HG02870 (cell line): ENCODE measurements at regions not wholly inside any gene's neighbourhood (a gene's known extent, or its start where the extent isn't known, plus 50 kb on each side); places are given as distances from the start of the nearest gene placed in this dataset.
"Not testable (repeated sequence)": the region's sequence is repeated elsewhere in the genome, so short reads cannot be mapped to it uniquely, and the experiment has no call there.

ENCODE experiments used
- ATAC-seq: cut with Tn5 transposase; IDR thresholded peaks from one replicate; pipeline ENCODE4 v1.9.1; 2021; ENCODE audit warnings: mild to moderate bottlenecking, moderate library complexity; ENCODE audit not compliant: unreplicated experiment

- ATAC-seq: no peak
Measured at GRCh38 chr18:1467461-1467964, 562.8 kb downstream of the ADCYAP1 start.

- no peak for ATAC-seq
Measured at GRCh38 chr18:1468550-1468949, 563.9 kb downstream of the ADCYAP1 start.

DNA sequence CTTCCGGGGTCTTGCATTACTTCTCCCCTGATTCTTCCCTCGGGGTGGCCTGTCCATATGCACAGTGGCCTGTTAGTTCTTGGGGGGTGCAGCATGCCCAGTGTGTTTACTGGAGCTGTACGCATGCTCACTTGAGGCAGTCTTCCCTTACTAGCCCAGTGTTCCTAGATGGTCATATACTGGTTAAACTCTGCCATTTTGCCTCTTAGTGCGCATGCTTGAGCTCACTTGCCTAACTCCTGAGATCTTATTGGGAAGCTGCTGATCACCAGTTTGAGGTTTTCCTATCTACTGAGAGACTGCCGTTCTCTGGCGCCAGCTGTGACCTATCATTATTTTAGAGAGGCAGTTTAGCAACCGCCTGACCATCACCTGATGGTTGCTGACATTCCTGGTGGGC, 571.2 kb downstream of the ADCYAP1 start:
- no peak for ATAC-seq

GRCh38 chr18:1480309-1480708, 575.6 kb downstream of the ADCYAP1 start:
- no peak for ATAC-seq

DNA sequence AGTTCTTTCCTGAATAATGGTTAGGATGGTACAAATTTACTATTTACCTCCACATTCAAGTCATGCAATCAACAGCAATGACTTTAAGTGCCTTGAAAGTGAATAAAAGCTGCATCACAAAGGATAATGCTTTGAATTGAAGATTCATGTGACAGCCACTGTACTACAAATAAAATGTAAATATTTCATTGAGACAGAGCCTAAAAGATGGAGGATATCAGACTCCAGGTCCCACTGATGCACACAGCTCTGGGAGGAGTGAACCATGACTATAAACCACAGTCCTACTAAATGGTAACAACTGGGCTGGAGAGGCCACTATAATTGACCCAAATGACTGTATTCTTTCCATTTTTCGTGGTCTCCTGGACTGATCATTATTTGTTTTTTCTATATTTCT, 576.9 kb downstream of the ADCYAP1 start:
- ATAC-seq: no peak

GRCh38 chr18:1483385-1483784, 578.7 kb downstream of the ADCYAP1 start:
- no peak for ATAC-seq

DNA sequence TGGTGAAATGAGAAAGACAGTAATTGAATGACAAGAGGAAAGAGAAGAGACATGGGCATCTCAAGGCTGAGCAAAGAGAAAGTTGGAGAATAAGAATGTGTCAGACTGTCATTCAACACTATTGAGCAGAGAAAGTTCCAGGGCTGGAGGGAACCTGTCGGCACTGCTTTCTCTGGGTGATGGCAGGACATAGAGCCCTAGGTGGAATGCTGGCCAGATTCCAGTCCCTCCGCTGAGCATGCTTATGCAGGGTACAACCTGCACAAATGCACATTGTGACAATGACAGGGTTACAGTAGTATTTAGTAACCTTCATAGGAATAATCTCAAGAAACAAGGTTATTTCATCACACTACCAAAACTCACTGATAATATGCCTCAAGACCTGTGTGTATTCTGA, 582.8 kb downstream of the ADCYAP1 start:
- ATAC-seq: no peak

- no peak for ATAC-seq
Measured at GRCh38 chr18:1488394-1488793, 583.7 kb downstream of the ADCYAP1 start.

DNA sequence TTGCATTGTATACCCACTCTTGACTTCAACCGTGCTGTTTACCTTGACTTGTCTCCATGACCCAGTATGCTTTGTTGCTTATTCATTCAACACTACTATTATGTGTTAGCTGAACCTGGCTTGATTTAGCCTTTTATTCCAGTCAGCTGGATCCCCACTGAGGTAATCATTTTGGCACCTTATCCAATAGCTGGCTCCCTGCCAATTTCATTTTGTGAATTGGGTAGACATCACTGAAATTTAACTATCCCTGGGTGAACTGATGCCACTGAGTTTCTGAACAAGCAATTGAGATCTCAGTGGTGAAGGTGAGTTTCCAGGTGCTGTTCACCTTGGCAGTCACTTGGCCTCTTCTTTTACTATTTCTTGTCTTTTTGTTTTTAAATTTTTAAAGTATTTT, 584.3 kb downstream of the ADCYAP1 start:
- ATAC-seq: no peak

DNA sequence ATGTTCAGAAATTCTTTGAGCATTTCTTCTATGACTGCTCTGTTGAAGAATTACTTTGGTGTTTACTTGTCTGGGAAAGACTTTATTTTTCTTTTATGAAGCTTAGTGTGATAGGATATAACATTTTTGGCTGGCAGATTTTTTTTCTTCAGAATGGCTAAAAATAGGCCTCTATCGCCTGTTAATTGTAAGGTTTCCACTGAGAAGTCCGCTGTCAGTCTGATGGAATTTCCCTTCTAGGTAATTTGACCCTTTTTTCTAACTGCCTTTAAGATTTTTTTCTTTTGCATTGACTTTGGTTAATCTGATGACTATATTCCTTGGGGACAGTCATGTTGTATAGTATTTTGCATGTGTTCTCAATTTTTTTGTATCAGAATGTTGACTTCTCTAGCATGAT, 590.7 kb downstream of the ADCYAP1 start:
- ATAC-seq: no peak

DNA sequence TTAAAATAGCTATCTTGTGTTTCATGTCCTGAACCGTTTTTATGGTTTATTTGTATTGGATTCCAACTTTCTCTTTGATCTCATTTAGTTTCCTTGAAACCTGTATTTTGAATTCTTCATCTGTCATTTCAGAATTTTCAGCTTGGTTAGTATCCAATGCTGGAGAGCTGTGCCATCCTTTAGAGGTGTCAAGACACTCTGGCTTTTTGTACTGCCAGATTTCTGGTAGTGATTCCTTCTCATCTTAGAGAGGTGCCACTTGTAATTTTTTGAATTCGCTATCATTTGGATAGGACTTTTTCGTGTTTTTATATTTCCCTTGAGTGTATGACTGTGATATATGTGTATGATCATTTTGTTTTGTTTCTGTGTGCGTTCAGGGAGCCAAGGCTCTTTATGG, 591.4 kb downstream of the ADCYAP1 start:
- ATAC-seq: no peak

DNA sequence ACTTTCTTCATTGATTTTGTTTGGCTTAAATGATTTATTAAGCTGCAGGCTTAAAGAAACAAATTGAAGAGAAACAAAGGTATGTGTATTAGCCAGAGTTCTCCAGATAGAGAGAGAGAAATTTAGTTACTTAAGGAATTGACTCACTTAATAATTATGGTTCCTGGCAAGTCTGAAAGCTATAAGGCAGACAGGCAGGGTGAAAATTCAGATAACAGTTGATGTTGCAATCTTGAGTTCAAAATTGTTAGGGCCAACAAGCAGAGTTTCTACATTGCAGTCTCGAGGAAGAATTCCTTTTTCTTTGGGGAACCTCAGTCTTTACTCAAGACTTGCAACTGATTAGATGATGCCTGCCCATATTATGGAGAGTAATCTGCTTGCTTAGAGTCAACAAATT, 593.5 kb downstream of the ADCYAP1 start:
- ATAC-seq: no peak

GRCh38 chr18:1499265-1499664, 594.6 kb downstream of the ADCYAP1 start:
- ATAC-seq: no peak

GRCh38 chr18:1503847-1504246, 599.2 kb downstream of the ADCYAP1 start:
- no peak for ATAC-seq

DNA sequence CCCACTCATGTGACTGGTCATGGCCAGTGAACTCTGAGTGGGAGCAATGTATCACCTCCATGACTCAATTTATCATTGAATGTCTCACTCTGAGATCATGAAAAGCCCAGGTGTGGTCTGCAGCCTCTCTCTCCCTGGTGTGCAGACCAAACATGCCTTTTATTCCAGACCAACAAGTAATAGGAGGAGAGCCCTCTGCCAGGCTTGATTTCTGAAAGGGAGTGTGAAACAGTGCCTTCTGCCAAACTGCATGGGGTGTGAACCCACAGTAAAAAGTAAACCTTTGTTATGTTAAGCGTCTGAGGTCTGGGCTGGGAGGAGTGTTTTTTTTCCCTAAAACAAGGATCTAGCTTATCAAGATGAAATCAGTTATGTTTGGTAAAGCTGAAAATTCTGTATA, 601.2 kb downstream of the ADCYAP1 start:
- ATAC-seq: no peak

DNA sequence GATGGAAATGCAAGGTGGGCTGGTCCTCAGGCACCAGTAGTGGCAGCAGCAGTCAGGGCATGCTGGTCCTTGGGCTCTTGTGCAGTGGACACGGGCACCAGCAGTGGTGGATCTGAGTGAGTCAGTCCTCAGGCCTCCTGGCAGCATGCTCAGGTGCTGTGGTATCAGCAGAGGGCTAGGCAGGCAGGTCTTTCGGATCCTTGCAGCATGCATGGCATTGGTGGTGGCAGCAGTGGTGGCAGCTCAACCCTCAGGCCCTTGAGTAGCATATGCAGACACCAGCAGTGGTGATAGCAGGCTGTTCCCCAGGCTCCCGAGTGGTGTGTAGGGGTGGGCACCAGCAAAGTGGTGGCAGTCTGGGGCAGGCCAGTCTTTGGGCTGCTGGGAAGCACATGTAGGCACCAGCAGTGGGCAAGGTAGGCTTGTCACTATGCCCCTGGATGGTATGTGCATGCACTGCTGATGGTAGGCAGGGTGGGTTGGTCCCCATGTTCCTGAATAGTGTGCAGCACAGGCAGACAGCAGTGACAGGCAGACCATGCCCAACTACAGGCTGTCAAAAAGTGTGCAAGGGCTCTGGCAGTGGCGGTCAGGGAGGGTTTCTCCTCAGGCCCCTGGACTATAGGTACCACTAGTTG, 606.0 kb downstream of the ADCYAP1 start:
- no peak for ATAC-seq

DNA sequence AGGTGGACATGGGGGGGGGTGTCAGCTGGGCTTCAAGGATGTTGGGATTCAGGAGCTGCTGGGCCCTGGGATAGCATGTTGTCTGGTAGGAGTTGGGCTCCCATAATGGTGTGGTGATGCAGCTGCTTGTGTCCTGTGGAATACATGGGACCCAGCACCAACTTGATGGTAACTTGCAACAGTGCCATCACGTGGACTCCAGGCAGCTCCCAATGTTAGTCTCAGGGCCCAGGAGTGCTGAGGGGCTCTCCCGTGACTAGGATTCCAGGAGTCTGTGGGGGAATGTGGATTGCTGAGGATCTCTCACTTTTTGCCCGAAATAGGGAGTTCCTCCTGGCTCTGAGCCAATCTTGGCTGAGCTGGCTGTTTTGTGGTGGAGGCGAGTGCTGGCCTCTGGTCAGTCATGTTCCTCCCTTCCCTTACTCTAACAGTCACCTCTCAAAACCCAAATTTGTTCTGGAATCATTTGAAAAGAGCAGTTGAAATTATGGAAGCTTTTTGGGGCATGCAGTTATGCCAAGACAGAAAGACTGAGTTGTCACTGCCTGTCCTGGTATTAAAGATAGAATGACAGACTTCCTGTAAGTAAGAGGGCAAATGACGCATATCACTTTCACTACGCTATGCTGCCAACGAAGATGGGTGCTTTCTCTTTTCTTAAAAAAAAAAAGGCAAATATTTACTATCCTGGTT, 607.1 kb downstream of the ADCYAP1 start:
- no peak for ATAC-seq

- ATAC-seq: no peak
Measured at GRCh38 chr18:1513519-1513918, 608.8 kb downstream of the ADCYAP1 start.

DNA sequence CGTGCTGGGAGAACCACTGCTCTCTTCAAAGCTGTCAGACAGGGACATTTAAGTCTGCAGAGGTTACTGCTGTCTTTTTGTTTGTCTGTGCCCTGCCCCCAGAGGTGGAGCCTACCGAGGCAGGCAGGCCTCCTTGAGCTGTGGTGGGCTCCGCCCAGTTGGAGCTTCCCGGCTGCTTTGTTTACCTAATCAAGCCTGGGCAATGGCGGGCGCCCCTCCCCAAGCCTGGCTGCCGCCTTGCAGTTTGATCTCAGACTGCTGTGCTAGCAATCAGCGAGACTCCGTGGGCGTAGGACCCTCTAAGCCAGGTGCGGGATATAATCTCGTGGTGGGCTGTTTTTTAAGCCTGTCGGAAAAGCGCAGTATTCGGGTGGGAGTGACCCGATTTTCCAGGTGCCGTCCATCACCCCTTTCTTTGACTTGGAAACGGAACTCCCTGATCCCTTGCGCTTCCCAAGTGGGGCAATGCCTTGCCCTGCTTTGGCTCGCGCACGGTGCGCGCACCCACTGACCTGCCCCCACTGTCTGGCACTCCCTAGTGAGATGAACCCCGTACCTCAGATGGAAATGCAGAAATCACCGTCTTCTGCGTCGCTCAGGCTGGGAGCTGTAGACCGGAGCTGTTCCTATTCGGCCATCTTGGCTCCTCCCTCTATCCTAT, 617.0 kb downstream of the ADCYAP1 start:
- not testable (repeated sequence) for ATAC-seq

DNA sequence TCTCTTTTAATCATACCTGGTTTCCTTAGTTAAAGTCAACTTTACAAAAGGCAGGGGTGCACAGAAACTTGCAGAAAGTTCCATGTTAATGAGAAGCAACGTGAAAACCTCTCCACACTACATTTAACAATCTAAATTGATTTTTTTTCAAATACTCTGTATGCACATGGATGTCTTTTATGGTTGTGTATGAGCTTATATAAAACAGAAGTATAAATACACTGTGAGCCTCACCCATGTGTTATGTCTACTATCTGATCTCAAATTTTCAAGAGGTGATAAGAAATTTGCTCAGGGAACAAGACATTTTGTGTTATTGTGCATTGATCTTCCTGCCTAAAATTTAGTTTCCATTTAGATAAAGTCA, 617.6 kb downstream of the ADCYAP1 start:
- no peak for ATAC-seq

DNA sequence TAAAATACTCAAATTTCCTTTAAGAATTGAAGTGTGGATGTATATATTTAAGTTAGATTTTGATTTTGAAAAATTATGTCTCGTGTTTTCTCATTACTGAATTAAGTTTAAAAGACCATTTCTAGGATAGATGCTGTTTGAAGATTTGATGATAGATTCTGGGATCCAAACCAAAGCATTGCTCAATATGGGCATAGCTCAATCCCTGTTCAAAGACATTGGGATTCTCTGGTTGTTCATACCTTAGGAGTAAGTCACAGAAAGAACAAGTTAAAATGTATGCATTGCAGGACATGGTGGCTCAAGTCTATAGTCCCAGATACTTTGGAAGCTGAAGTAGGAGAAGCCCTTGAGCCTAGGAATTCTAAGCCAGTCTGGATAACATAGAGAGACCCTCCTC, 622.3 kb downstream of the ADCYAP1 start:
- ATAC-seq: no peak

GRCh38 chr18:1527805-1528204, 623.1 kb downstream of the ADCYAP1 start:
- no peak for ATAC-seq
